Keratinocyte (primary cell): ENCODE measurements at regions not wholly inside any gene's neighbourhood (a gene's known extent, or its start where the extent isn't known, plus 50 kb on each side); places are given as distances from the start of the nearest gene placed in this dataset.

ENCODE experiments used
- DNase-seq: peaks from one replicate; pipeline ENCODE4 v3.0.0-alpha.2; 2011; ENCODE audit warnings: low read depth, missing footprints, low spot score
- FAIRE-seq: peaks from 2 replicates; lab custom pipeline; 2011; peaks lifted over from hg19 to GRCh38; lab: Jason Lieb, UNC
- H2AFZ ChIP-seq: 2 replicates; pipeline ENCODE4 v1.6.0; 2012; ENCODE audit warnings: low read length, control low read depth, inconsistent platforms; ENCODE audit not compliant: control insufficient read depth
- H3K27ac ChIP-seq: 2 replicates; pipeline ENCODE4 v1.5.1; 2011; ENCODE audit warnings: low read length; ENCODE audit not compliant: control insufficient read depth, insufficient read depth
- H3K27me3 ChIP-seq: 3 replicates; pipeline ENCODE4 v1.6.0; 2011; ENCODE audit warnings: low read length; ENCODE audit not compliant: control insufficient read depth, insufficient read depth; ENCODE audit errors: extremely low read depth
- H3K36me3 ChIP-seq, 2 experiments: 2 replicates in 1 of 2; 3 replicates in 1 of 2; pipeline ENCODE4 v1.5.1; 2011; ENCODE audit warnings: low read length in 2 of 2, mild to moderate bottlenecking in 1 of 2; ENCODE audit not compliant: control insufficient read depth in 2 of 2, insufficient read depth in 2 of 2; ENCODE audit errors: extremely low read depth in 1 of 2
- H3K4me1 ChIP-seq: 3 replicates; pipeline ENCODE4 v1.5.1; 2011; ENCODE audit warnings: low read length; ENCODE audit not compliant: control insufficient read depth, insufficient read depth; ENCODE audit errors: extremely low read depth
- H3K4me2 ChIP-seq: 3 replicates; pipeline ENCODE4 v1.6.0; 2011; ENCODE audit warnings: low read depth, low read length; ENCODE audit not compliant: control insufficient read depth, insufficient read depth; ENCODE audit errors: extremely low read depth
- H3K4me3 ChIP-seq, 3 experiments: fragments of 200-600 bp in 1 of 3; sonication (generic) in 1 of 3; 2 replicates in 2 of 3; 3 replicates in 1 of 3; pipeline ENCODE4 v1.5.1; 2011 to 2016; ENCODE audit warnings: low read length in 3 of 3, mild to moderate bottlenecking in 3 of 3, control low read depth in 2 of 3, inconsistent platforms in 1 of 3, low read depth in 1 of 3, mixed read lengths in 1 of 3, mixed run types in 1 of 3, moderate library complexity in 1 of 3; ENCODE audit not compliant: control insufficient read depth in 2 of 3, insufficient read depth in 2 of 3; ENCODE audit errors: extremely low read depth in 1 of 3
- H3K79me2 ChIP-seq: 2 replicates; pipeline ENCODE4 v1.6.0; 2012; ENCODE audit warnings: low read length; ENCODE audit not compliant: control insufficient read depth, insufficient read depth
- H3K9ac ChIP-seq: 3 replicates; pipeline ENCODE4 v1.6.0; 2011; ENCODE audit warnings: low read length; ENCODE audit not compliant: control insufficient read depth, insufficient read depth; ENCODE audit errors: extremely low read depth
- H3K9me1 ChIP-seq: 3 replicates; pipeline ENCODE4 v1.6.0; 2011; ENCODE audit warnings: low read length; ENCODE audit not compliant: control insufficient read depth, insufficient read depth; ENCODE audit errors: extremely low read depth
- H3K9me3 ChIP-seq: 2 replicates; pipeline ENCODE4 v1.5.1; 2012; ENCODE audit warnings: low read depth, low read length; ENCODE audit not compliant: control insufficient read depth
- H4K20me1 ChIP-seq: 3 replicates; pipeline ENCODE4 v1.6.0; 2011; ENCODE audit warnings: low read length; ENCODE audit not compliant: control insufficient read depth, insufficient read depth; ENCODE audit errors: extremely low read depth
- CTCF ChIP-seq, 3 experiments: IDR thresholded peaks in 1 of 3; conservative IDR thresholded peaks in 1 of 3; optimal IDR thresholded peaks in 1 of 3; 2 replicates in 2 of 3; 3 replicates in 1 of 3; pipeline versions ENCODE3 to v1.5.1; 2011; ENCODE audit warnings: low read length in 3 of 3, mild to moderate bottlenecking in 3 of 3, moderate library complexity in 2 of 3, control low read depth in 1 of 3, inconsistent platforms in 1 of 3; ENCODE audit not compliant: insufficient read depth in 2 of 3; ENCODE audit errors: extremely low read depth in 1 of 3
- EZH2 ChIP-seq: IDR thresholded peaks from one replicate; pipeline ENCODE4 v1.6.1; 2012; ENCODE audit warnings: inconsistent platforms, mild to moderate bottlenecking, low read length, moderate library complexity
- dilution Hi-C: fragments of 300-500 bp; cut with MboI; formaldehyde crosslinking; loops from one replicate; pipeline ENCODE4 v1.7.0; 2020; ENCODE audit warnings: low sequenced_read_pairs; ENCODE audit not compliant: extremely low pct_ligation_motif_present

GRCh38 chr13:73681015-73681414, 453.2 kb downstream of the KLF12 start:
- FAIRE-seq (no peak), DNase-seq (no peak)
- H3K36me3 ChIP-seq, result no peaks in the 10 kb centered on the region
- H3K9me3 ChIP-seq, result no peaks in the 10 kb centered on the region
- H2AFZ ChIP-seq, result no peak overlapping the region
- no peaks in the 10 kb centered on the region for H3K27me3 ChIP-seq
- TF ChIP-seq CTCF (optimal IDR thresholded peaks at IDR 0.05 in 1 of 3, IDR thresholded peaks at IDR 0.05 in 1 of 3, conservative IDR thresholded peaks at IDR 0.05 in 1 of 3; ENCODE audit: extremely low read depth in 1 of 3, insufficient read depth in 2 of 3, low read length in 3 of 3), result no peak
- TF ChIP-seq EZH2, result no peak
- no peaks in the 10 kb centered on the region for H3K79me2 ChIP-seq
- no peak overlapping the region for H3K9ac ChIP-seq
- H3K9me1 ChIP-seq, result no peaks in the 10 kb centered on the region
- no peak overlapping the region for H3K4me3 ChIP-seq
- H3K4me2 ChIP-seq, result no peak overlapping the region
- H4K20me1 ChIP-seq, result no peaks in the 10 kb centered on the region
- dilution Hi-C loops, result no loop called here
- peaks cover 19% of the 10 kb centered on the region for H3K4me1 ChIP-seq
- no peak overlapping the region for H3K27ac ChIP-seq

GRCh38 chr13:73677048-73677601, 457.1 kb downstream of the KLF12 start:
- peak overlapping the region; percentile 42 for H2AFZ ChIP-seq
- H3K9me3 ChIP-seq, result no peaks in the 10 kb centered on the region
- H3K4me1 ChIP-seq, result peaks cover 25% of the 10 kb centered on the region
- peak; percentile 78 for DNase-seq
- peak overlapping the region; percentile 96 for H3K27ac ChIP-seq
- TF ChIP-seq EZH2, result no peak
- no peak for TF ChIP-seq CTCF (optimal IDR thresholded peaks at IDR 0.05 in 1 of 3, IDR thresholded peaks at IDR 0.05 in 1 of 3, conservative IDR thresholded peaks at IDR 0.05 in 1 of 3; ENCODE audit: extremely low read depth in 1 of 3, insufficient read depth in 2 of 3, low read length in 3 of 3)
- no peaks in the 10 kb centered on the region for H3K36me3 ChIP-seq
- no peaks in the 10 kb centered on the region for H4K20me1 ChIP-seq
- peak overlapping the region; percentile 67 for H3K9ac ChIP-seq
- H3K27me3 ChIP-seq, result no peaks in the 10 kb centered on the region
- H3K9me1 ChIP-seq, result no peaks in the 10 kb centered on the region
- FAIRE-seq, result peak; percentile 98
- dilution Hi-C loops, result no loop called here
- peak overlapping the region; percentile 52 for H3K4me2 ChIP-seq
- peak overlapping the region in 1 of 3 experiments; percentile 3 for H3K4me3 ChIP-seq
- H3K79me2 ChIP-seq, result no peaks in the 10 kb centered on the region
